ENCODE measurements at regions not wholly inside any gene's neighbourhood (a gene's known extent, or its start where the extent isn't known, plus 50 kb on each side); places are given as distances from the start of the nearest gene placed in this dataset.

DNA sequence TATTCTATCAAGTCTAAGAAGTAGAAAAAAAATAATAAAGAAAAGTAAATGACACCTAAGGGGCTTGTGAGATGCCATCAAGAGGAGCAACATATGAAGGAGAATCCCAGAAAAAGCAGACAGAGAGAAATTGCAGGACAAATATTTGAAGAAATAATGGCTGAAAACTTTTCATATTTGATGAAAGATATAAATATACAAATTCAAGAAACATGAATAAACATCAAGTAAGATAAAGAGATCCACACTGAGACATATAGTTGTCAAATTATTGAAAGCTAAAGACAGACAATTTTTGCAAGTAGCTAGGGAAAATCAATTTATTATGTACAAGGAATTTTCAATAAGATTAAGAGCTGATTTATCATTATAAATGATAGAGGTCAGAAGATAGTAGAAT is 558.0 kb downstream of the ZWINT start:
- H3K4me2 ChIP-seq (ENCODE audit: low read depth, low read length): no peak overlapping the region
- H3K27ac ChIP-seq (ENCODE audit: low read length): no peak overlapping the region
- H3K9ac ChIP-seq (ENCODE audit: low read length): no peak overlapping the region
- no peaks in the 10 kb centered on the region for H3K27me3 ChIP-seq (replicated peaks; ENCODE audit: insufficient read depth, low read length)
- H3K79me2 ChIP-seq (ENCODE audit: low read length): no peaks in the 10 kb centered on the region
- H3K4me3 ChIP-seq (ENCODE audit: low read length): no peak overlapping the region
- DNase-seq: no peak
- no peaks in the 10 kb centered on the region for H3K4me1 ChIP-seq (ENCODE audit: low read length)
- H3K36me3 ChIP-seq (replicated peaks; ENCODE audit: insufficient read depth, low read length): no peaks in the 10 kb centered on the region
- H3F3A ChIP-seq (ENCODE audit: insufficient read depth, low read length): no peaks in the 10 kb centered on the region
- no peaks in the 10 kb centered on the region for H4K20me1 ChIP-seq (ENCODE audit: insufficient read depth, low read length)
- no peaks in the 10 kb centered on the region for H3K9me2 ChIP-seq (replicated peaks; ENCODE audit: insufficient read depth, low read length)
- TF ChIP-seq, protein P1, sequence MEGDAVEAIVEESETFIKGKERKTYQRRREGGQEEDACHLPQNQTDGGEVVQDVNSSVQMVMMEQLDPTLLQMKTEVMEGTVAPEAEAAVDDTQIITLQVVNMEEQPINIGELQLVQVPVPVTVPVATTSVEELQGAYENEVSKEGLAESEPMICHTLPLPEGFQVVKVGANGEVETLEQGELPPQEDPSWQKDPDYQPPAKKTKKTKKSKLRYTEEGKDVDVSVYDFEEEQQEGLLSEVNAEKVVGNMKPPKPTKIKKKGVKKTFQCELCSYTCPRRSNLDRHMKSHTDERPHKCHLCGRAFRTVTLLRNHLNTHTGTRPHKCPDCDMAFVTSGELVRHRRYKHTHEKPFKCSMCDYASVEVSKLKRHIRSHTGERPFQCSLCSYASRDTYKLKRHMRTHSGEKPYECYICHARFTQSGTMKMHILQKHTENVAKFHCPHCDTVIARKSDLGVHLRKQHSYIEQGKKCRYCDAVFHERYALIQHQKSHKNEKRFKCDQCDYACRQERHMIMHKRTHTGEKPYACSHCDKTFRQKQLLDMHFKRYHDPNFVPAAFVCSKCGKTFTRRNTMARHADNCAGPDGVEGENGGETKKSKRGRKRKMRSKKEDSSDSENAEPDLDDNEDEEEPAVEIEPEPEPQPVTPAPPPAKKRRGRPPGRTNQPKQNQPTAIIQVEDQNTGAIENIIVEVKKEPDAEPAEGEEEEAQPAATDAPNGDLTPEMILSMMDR (IDR thresholded peaks at IDR 0.05; ENCODE audit: low read length): no peak
- no peak for TF ChIP-seq EZH2phosphoT487 (IDR thresholded peaks at IDR 0.05; ENCODE audit: low read length)
- no peak for TF ChIP-seq EZH2 (optimal IDR thresholded peaks at IDR 0.05; ENCODE audit: low read depth, low read length)
- H2AFZ ChIP-seq (ENCODE audit: low read length): no peak overlapping the region
- no peaks in the 10 kb centered on the region for H3K9me3 ChIP-seq (replicated peaks; ENCODE audit: insufficient read depth, low read length)

DNA sequence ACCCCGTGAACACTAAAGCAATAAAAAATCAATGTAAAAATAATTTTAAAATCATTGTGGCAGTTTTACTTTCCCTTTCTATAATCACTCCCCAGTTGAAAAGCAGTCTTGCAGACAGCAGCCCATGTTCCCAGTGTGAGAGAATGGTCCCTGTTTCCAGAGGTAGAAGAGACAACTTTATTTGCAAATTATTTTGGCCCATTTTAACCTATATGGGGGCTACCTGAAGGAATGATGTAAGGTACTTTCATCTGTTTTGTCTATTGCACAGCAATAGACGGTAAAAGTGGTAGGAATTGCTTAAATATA is 559.8 kb downstream of the ZWINT start:
- H3F3A ChIP-seq (ENCODE audit: insufficient read depth, low read length): no peaks in the 10 kb centered on the region
- no peaks in the 10 kb centered on the region for H3K36me3 ChIP-seq (replicated peaks; ENCODE audit: insufficient read depth, low read length)
- H3K4me2 ChIP-seq (ENCODE audit: low read depth, low read length): no peak overlapping the region
- no peak overlapping the region for H3K4me3 ChIP-seq (ENCODE audit: low read length)
- H3K27me3 ChIP-seq (replicated peaks; ENCODE audit: insufficient read depth, low read length): no peaks in the 10 kb centered on the region
- no peak overlapping the region for H3K27ac ChIP-seq (ENCODE audit: low read length)
- no peak overlapping the region for H2AFZ ChIP-seq (ENCODE audit: low read length)
- H3K79me2 ChIP-seq (ENCODE audit: low read length): no peaks in the 10 kb centered on the region
- H3K4me1 ChIP-seq (ENCODE audit: low read length): no peaks in the 10 kb centered on the region
- no peaks in the 10 kb centered on the region for H3K9me3 ChIP-seq (replicated peaks; ENCODE audit: insufficient read depth, low read length)
- no peak for DNase-seq
- H3K9ac ChIP-seq (ENCODE audit: low read length): no peak overlapping the region
- H3K9me2 ChIP-seq (replicated peaks; ENCODE audit: insufficient read depth, low read length): no peaks in the 10 kb centered on the region
- no peaks in the 10 kb centered on the region for H4K20me1 ChIP-seq (ENCODE audit: insufficient read depth, low read length)
- TF ChIP-seq EZH2phosphoT487 (IDR thresholded peaks at IDR 0.05; ENCODE audit: low read length) (no peak), EZH2 (optimal IDR thresholded peaks at IDR 0.05; ENCODE audit: low read depth, low read length) (no peak)
- TF ChIP-seq, protein P1 (IDR thresholded peaks at IDR 0.05; ENCODE audit: low read length): no peak

DNA sequence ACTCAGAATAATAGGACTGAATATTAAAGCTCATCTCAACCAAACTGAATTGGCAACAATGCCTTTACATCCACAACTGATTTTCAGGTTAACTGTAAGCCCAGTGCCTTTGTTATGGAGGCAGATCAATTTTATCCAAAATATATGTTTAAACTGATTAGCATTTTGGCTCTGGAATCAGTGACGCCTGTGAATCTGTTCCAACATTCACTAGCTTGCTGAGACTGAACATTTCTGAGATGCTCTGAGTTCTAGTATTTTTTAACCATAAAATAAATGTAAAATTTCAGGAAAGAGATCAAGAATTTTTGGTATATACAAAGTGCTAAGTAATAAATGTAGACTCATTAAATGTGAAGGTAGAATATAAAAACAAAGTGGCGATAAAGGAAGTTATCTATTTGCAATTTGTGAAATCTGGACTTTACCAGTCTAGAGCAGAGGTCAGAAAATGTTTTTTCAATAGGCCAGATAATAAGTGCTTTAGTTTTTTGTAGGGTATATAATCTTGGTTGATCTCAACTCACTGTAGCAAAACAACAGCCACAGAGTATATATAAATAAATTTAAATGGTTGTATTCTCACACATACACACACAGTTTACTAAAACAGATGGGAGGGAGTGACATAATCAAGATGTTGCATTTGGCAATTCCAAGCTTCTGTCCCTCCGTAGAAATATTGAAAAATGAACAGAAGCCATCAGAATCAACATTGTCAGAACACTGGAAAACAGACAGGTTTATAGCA is 560.3 kb downstream of the ZWINT start:
- Histone ChIP-seq H3K9ac (ENCODE audit: low read length) (no peak overlapping the region), H2AFZ (ENCODE audit: low read length) (no peak overlapping the region), H3K4me3 (ENCODE audit: low read length) (no peak overlapping the region), H3K27ac (ENCODE audit: low read length) (no peak overlapping the region), H3K27me3 (replicated peaks; ENCODE audit: insufficient read depth, low read length) (no peaks in the 10 kb centered on the region), H3K9me3 (replicated peaks; ENCODE audit: insufficient read depth, low read length) (no peaks in the 10 kb centered on the region), H3K4me1 (ENCODE audit: low read length) (no peaks in the 10 kb centered on the region), H3K4me2 (ENCODE audit: low read depth, low read length) (no peak overlapping the region), H3K36me3 (replicated peaks; ENCODE audit: insufficient read depth, low read length) (no peaks in the 10 kb centered on the region), H3F3A (ENCODE audit: insufficient read depth, low read length) (no peaks in the 10 kb centered on the region), H4K20me1 (ENCODE audit: insufficient read depth, low read length) (no peaks in the 10 kb centered on the region), H3K9me2 (replicated peaks; ENCODE audit: insufficient read depth, low read length) (no peaks in the 10 kb centered on the region), H3K79me2 (ENCODE audit: low read length) (no peaks in the 10 kb centered on the region)
- no peak for DNase-seq
- TF ChIP-seq, protein P1 (IDR thresholded peaks at IDR 0.05; ENCODE audit: low read length): no peak
